Caco-2 (cell line): ENCODE measurements at regions not wholly inside any gene's neighbourhood (a gene's known extent, or its start where the extent isn't known, plus 50 kb on each side); places are given as distances from the start of the nearest gene placed in this dataset.

Experiments used
- BruUV-seq: library from RNA; stranded (reverse); fragments of 400-500 nt; replicated peaks from 2 replicates; lab custom pipeline; 2021; lab: Mats Ljungman, UMichigan
- CTCF ChIA-PET: fragments of 300-600 bp; sonication (Branson Sonifier 250); formaldehyde crosslinking; loops from one replicate; lab custom pipeline; 2022; ENCODE audit warnings: antibody characterized with exemption; lab: Charles Lee
- POLR2A ChIA-PET: fragments of 300-600 bp; sonication (Branson Sonifier 250); formaldehyde crosslinking; loops from one replicate; lab custom pipeline; 2022; ENCODE audit warnings: antibody characterized with exemption; lab: Charles Lee
- DNase-seq, 2 experiments: peaks; one replicate each; pipeline versions ENCODE4 v3.0.0 to v3.0.0-alpha.2; 2020 to 2022
- H3K27me3 ChIP-seq: replicated peaks from 2 replicates; pipeline ENCODE4 v1.6.0; 2011; ENCODE audit warnings: low read length; ENCODE audit not compliant: control insufficient read depth, insufficient read depth
- H3K36me3 ChIP-seq: 2 replicates; pipeline ENCODE4 v1.5.1; 2011; ENCODE audit warnings: low read length; ENCODE audit not compliant: control insufficient read depth, insufficient read depth
- H3K4me1 ChIP-seq: fragments of 250-450 bp; sonication (Bioruptor Pico); 2 replicates; pipeline ENCODE4 v1.5.1; 2020; ENCODE audit warnings: mild to moderate bottlenecking
- H3K4me3 ChIP-seq: 2 replicates; pipeline ENCODE4 v1.5.1; 2011; ENCODE audit warnings: low read depth, mild to moderate bottlenecking, control low read depth, low read length
- H3K9me3 ChIP-seq: fragments of 250-450 bp; sonication (Bioruptor Pico); 2 replicates; pipeline ENCODE4 v1.5.1; 2020; ENCODE audit warnings: mild to moderate bottlenecking, moderate library complexity
- H3K27ac Mint-ChIP-seq: one replicate; pipeline ENCODE4 v1.8.0; 2022; ENCODE audit warnings: mixed read lengths; ENCODE audit not compliant: unreplicated experiment
- H3K27me3 Mint-ChIP-seq: one replicate; pipeline ENCODE4 v1.8.0; 2022; ENCODE audit warnings: mixed read lengths; ENCODE audit not compliant: insufficient read depth, unreplicated experiment
- H3K36me3 Mint-ChIP-seq: one replicate; pipeline ENCODE4 v1.8.0; 2022; ENCODE audit warnings: mild to moderate bottlenecking, mixed read lengths; ENCODE audit not compliant: insufficient read depth, unreplicated experiment
- H3K4me1 Mint-ChIP-seq: one replicate; pipeline ENCODE4 v1.8.0; 2022; ENCODE audit warnings: low read depth, mixed read lengths; ENCODE audit not compliant: unreplicated experiment
- H3K4me3 Mint-ChIP-seq: one replicate; pipeline ENCODE4 v1.8.0; 2022; ENCODE audit warnings: mild to moderate bottlenecking, moderate library complexity, mixed read lengths; ENCODE audit not compliant: unreplicated experiment
- H3K9me3 Mint-ChIP-seq: one replicate; pipeline ENCODE4 v1.8.0; 2022; ENCODE audit warnings: mixed read lengths; ENCODE audit not compliant: unreplicated experiment
- intact Hi-C: fragments of 100-400 bp; cut with micrococcal nuclease; formaldehyde crosslinking; loops from one replicate; pipeline ENCODE4 v1.10.0; 2022; ENCODE audit not compliant: unreplicated experiment
- TF ChIP-seq, protein P1 (sequence below), 2 experiments: fragments of 200-600 bp in 1 of 2; IDR thresholded peaks; 1 replicate in 1 of 2; 2 replicates in 1 of 2; pipeline versions ENCODE4 v1.5.1 to v1.8.0; 2011 to 2022; ENCODE audit warnings: antibody characterized with exemption in 1 of 2, control low read depth in 1 of 2, inconsistent platforms in 1 of 2, low read depth in 1 of 2, low read length in 1 of 2, mild to moderate bottlenecking in 1 of 2, moderate library complexity in 1 of 2; ENCODE audit not compliant: insufficient read depth in 1 of 2, severe bottlenecking in 1 of 2, unreplicated experiment in 1 of 2

DNA sequence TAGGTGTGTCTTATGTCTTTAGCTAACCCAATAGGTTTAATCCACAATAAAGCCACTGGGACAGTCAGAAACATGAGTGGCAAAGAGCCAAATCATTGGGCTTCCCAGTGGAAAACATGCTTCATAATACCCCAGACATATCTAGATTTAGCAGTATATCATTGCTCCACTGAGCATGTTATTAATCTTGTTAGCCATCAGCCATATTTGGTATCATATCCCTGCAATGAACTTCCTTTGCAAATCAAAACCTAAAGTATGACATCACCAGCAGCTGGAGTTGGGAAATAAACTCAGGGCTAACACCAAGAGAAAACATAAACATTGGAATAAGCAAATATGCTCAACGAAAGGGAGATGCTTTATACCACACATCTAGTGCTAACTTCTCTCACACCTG lies 280.8 kb upstream of the NOCT start:
- H3K9me3 Mint-ChIP-seq, result no peaks in the 10 kb centered on the region
- Histone ChIP-seq H3K4me1 (no peaks in the 10 kb centered on the region), H3K36me3 (no peaks in the 10 kb centered on the region), H3K9me3 (no peaks in the 10 kb centered on the region; the same call in 1 of the 2 replicates), H3K27me3 (no peaks in the 10 kb centered on the region), H3K4me3 (no peak overlapping the region)
- no peak for DNase-seq
- intact Hi-C loops, result no loop called here
- BruUV-seq, result no TSS peak
- H3K27ac Mint-ChIP-seq, result no peak overlapping the region
- POLR2A ChIA-PET, result no interaction called here
- H3K27me3 Mint-ChIP-seq, result no peaks in the 10 kb centered on the region
- CTCF ChIA-PET, result no interaction called here
- no peak overlapping the region for H3K4me3 Mint-ChIP-seq
- no peaks in the 10 kb centered on the region for H3K4me1 Mint-ChIP-seq
- H3K36me3 Mint-ChIP-seq, result no peaks in the 10 kb centered on the region
- TF ChIP-seq, protein P1, sequence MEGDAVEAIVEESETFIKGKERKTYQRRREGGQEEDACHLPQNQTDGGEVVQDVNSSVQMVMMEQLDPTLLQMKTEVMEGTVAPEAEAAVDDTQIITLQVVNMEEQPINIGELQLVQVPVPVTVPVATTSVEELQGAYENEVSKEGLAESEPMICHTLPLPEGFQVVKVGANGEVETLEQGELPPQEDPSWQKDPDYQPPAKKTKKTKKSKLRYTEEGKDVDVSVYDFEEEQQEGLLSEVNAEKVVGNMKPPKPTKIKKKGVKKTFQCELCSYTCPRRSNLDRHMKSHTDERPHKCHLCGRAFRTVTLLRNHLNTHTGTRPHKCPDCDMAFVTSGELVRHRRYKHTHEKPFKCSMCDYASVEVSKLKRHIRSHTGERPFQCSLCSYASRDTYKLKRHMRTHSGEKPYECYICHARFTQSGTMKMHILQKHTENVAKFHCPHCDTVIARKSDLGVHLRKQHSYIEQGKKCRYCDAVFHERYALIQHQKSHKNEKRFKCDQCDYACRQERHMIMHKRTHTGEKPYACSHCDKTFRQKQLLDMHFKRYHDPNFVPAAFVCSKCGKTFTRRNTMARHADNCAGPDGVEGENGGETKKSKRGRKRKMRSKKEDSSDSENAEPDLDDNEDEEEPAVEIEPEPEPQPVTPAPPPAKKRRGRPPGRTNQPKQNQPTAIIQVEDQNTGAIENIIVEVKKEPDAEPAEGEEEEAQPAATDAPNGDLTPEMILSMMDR (IDR thresholded peaks at IDR 0.05; ENCODE audit: insufficient read depth in 1 of 2, low read depth in 1 of 2, low read length in 1 of 2, severe bottlenecking in 1 of 2, unreplicated experiment in 1 of 2), result no peak

DNA sequence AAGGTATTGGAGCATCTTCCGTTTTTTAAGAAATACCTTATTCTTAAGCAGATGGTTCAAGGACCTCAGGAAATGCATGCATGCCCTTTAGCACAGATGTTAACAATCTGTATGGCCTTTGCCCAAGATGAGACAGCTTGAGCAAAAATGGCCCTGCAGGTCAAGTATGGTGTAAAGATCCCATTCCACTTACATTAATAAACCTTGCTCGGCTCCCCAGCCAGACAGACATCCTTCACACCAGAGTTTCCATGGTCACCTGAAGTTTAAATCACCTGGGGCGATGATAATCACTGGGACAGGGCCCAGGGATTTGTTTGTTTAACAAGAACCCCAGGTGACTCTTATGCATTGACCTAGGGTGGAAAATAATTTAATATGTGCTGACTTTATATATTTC lies 287.0 kb upstream of the NOCT start:
- Histone ChIP-seq H3K4me1 (no peaks in the 10 kb centered on the region), H3K9me3 (no peaks in the 10 kb centered on the region), H3K36me3 (no peaks in the 10 kb centered on the region), H3K27me3 (no peaks in the 10 kb centered on the region), H3K4me3 (no peak overlapping the region)
- BruUV-seq, result no TSS peak
- intact Hi-C loops, result no loop called here
- Mint-ChIP-seq H3K36me3 (no peaks in the 10 kb centered on the region), H3K4me1 (no peaks in the 10 kb centered on the region), H3K27me3 (no peaks in the 10 kb centered on the region), H3K9me3 (no peaks in the 10 kb centered on the region), H3K27ac (no peak overlapping the region), H3K4me3 (no peak overlapping the region)
- ChIA-PET CTCF (no interaction called here), POLR2A (interaction anchor here (0.6 kb wide), 1 partner anchor 686 kb away, joined by 4 read pairs; no protein-coding TSS in a partner anchor)
- no peak for DNase-seq
- TF ChIP-seq, protein P1 (IDR thresholded peaks at IDR 0.05; ENCODE audit: insufficient read depth in 1 of 2, low read depth in 1 of 2, low read length in 1 of 2, severe bottlenecking in 1 of 2, unreplicated experiment in 1 of 2), result no peak

DNA sequence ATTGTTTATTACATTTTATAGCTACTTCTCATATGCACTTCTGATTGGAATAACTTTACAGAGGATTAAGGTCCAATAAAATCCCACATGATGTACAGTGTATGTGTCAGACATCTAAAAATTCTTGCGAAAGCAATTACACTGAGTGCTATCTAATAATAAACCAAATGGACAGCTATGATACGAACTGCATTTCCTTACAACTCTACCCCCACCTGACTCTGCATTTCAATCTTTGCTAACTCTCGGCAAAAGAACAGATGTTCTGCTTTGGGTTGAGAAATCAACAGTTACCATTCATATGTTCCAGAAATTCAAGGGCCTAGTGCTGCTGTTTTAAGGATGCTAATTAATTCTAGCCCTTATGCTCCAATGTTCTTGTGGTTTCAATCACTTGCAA lies 287.9 kb upstream of the NOCT start:
- Histone ChIP-seq H3K36me3 (no peaks in the 10 kb centered on the region), H3K4me1 (no peaks in the 10 kb centered on the region), H3K9me3 (no peaks in the 10 kb centered on the region), H3K4me3 (no peak overlapping the region), H3K27me3 (no peaks in the 10 kb centered on the region)
- CTCF ChIA-PET, result no interaction called here
- Mint-ChIP-seq H3K4me1 (no peaks in the 10 kb centered on the region), H3K9me3 (no peaks in the 10 kb centered on the region), H3K27ac (no peak overlapping the region), H3K36me3 (no peaks in the 10 kb centered on the region), H3K4me3 (no peak overlapping the region), H3K27me3 (no peaks in the 10 kb centered on the region)
- no TSS peak for BruUV-seq
- intact Hi-C loops, result no loop called here
- TF ChIP-seq, protein P1 (IDR thresholded peaks at IDR 0.05; ENCODE audit: insufficient read depth in 1 of 2, low read depth in 1 of 2, low read length in 1 of 2, severe bottlenecking in 1 of 2, unreplicated experiment in 1 of 2), result no peak
- no peak for DNase-seq
- POLR2A ChIA-PET, result no interaction called here
